H1 (cell line): ENCODE measurements at regions not wholly inside any gene's neighbourhood (a gene's known extent, or its start where the extent isn't known, plus 50 kb on each side); places are given as distances from the start of the nearest gene placed in this dataset.

Source experiments
- CTCF ChIA-PET: fragments of 300-600 bp; sonication (Branson Sonifier 250); formaldehyde crosslinking; loops from one replicate; lab custom pipeline; 2021; ENCODE audit not compliant: partially characterized antibody; lab: Charles Lee
- POLR2A ChIA-PET: fragments of 300-600 bp; sonication (Branson Sonifier 250); formaldehyde crosslinking; loops from one replicate; lab custom pipeline; 2021; ENCODE audit warnings: inconsistent platforms; ENCODE audit not compliant: partially characterized antibody; lab: Charles Lee
- DNase-seq, 2 experiments: peaks; one replicate each; pipeline versions ENCODE4 v3.0.0 to v3.0.0-alpha.2; 2010 to 2022; ENCODE audit warnings: low spot score in 2 of 2, low read depth in 1 of 2, mixed read lengths in 1 of 2
- FAIRE-seq: peaks from 2 replicates; lab custom pipeline; 2011; peaks lifted over from hg19 to GRCh38; lab: Jason Lieb, UNC
- H2AFZ ChIP-seq: 2 replicates; pipeline ENCODE4 v1.8.1; 2012; ENCODE audit warnings: low read length, inconsistent platforms
- H2AK5ac ChIP-seq: 2 replicates; pipeline ENCODE4 v1.6.1; 2013; ENCODE audit warnings: low read depth, low read length
- H2BK120ac ChIP-seq: replicated peaks from 2 replicates; pipeline ENCODE3; 2013; ENCODE audit warnings: low read depth, low read length, inconsistent platforms
- H2BK12ac ChIP-seq: 2 replicates; pipeline ENCODE4 v1.6.1; 2013; ENCODE audit warnings: low read depth, low read length
- H2BK15ac ChIP-seq: 2 replicates; pipeline ENCODE4 v1.6.1; 2013; ENCODE audit warnings: low read length
- H2BK20ac ChIP-seq: 2 replicates; pipeline ENCODE4 v1.6.1; 2013; ENCODE audit warnings: low read length
- H2BK5ac ChIP-seq: 2 replicates; pipeline ENCODE4 v1.6.1; 2013; ENCODE audit warnings: low read depth, low read length
- H3K14ac ChIP-seq: 2 replicates; pipeline ENCODE4 v1.6.1; 2013; ENCODE audit warnings: inconsistent platforms; ENCODE audit not compliant: insufficient read length
- H3K18ac ChIP-seq: 2 replicates; pipeline ENCODE4 v1.6.1; 2013; ENCODE audit warnings: low read length; ENCODE audit errors: extremely low read depth
- H3K23ac ChIP-seq: 2 replicates; pipeline ENCODE4 v1.6.1; 2013; ENCODE audit warnings: inconsistent platforms; ENCODE audit not compliant: insufficient read length
- H3K23me2 ChIP-seq: 2 replicates; pipeline ENCODE4 v1.6.1; 2013; ENCODE audit warnings: low read depth, low read length
- H3K27ac ChIP-seq: 2 replicates; pipeline ENCODE4 v1.6.1; 2011; ENCODE audit warnings: low read depth, low read length, inconsistent platforms
- H3K27me3 ChIP-seq, 4 experiments: replicated peaks in 1 of 4; 1 replicate in 1 of 4; 2 replicates in 3 of 4; pipeline versions ENCODE4 v1.6.1 to v1.8.1; 2011 to 2013; ENCODE audit warnings: low read length in 3 of 4, mild to moderate bottlenecking in 3 of 4, inconsistent platforms in 2 of 4, mixed read lengths in 2 of 4, moderate library complexity in 1 of 4; ENCODE audit not compliant: control insufficient read depth in 3 of 4, insufficient read depth in 3 of 4; ENCODE audit errors: extremely low read depth in 1 of 4
- H3K36me3 ChIP-seq, 4 experiments: 2 replicates each; pipeline versions ENCODE4 v1.6.1 to v1.8.1; 2011 to 2013; ENCODE audit warnings: mild to moderate bottlenecking in 4 of 4, low read length in 3 of 4, moderate library complexity in 2 of 4, control low read depth in 1 of 4, inconsistent platforms in 1 of 4; ENCODE audit not compliant: insufficient read depth in 4 of 4, control insufficient read depth in 2 of 4
- H3K4ac ChIP-seq: replicated peaks from 2 replicates; pipeline ENCODE3; 2013; ENCODE audit warnings: low read length, low read depth, mixed read lengths, inconsistent platforms; ENCODE audit not compliant: insufficient read length
- H3K4me1 ChIP-seq, 4 experiments: replicated peaks in 1 of 4; 1 replicate in 1 of 4; 2 replicates in 3 of 4; pipeline versions ENCODE4 v1.6.1 to v1.8.1; 2011 to 2013; ENCODE audit warnings: low read length in 3 of 4, inconsistent platforms in 2 of 4, mixed read lengths in 1 of 4; ENCODE audit not compliant: insufficient read depth in 4 of 4, control insufficient read depth in 3 of 4
- H3K4me2 ChIP-seq, 2 experiments: 2 replicates each; pipeline versions ENCODE4 v1.6.1 to v1.8.1; 2011 to 2013; ENCODE audit warnings: low read depth in 2 of 2, low read length in 2 of 2, control low read depth in 1 of 2, inconsistent platforms in 1 of 2, mild to moderate bottlenecking in 1 of 2; ENCODE audit not compliant: insufficient read depth in 1 of 2
- H3K4me3 ChIP-seq, 4 experiments: fragments of 200-600, 300-600 bp in 1 of 4; sonication (generic), shearing (Covaris generic), sonication (Bioruptor Twin) in 1 of 4; 2 replicates each; pipeline versions ENCODE4 v1.5.1 to v1.8.1; 2011 to 2016; ENCODE audit warnings: low read length in 4 of 4, low read depth in 3 of 4, control low read depth in 2 of 4, inconsistent platforms in 2 of 4, mild to moderate bottlenecking in 2 of 4, mixed read lengths in 1 of 4, moderate library complexity in 1 of 4; ENCODE audit not compliant: insufficient read depth in 2 of 4; ENCODE audit errors: extremely low read depth in 1 of 4
- H3K56ac ChIP-seq: replicated peaks from 2 replicates; pipeline ENCODE3; 2013; ENCODE audit warnings: low read depth, mild to moderate bottlenecking, mixed read lengths, low read length, inconsistent platforms; ENCODE audit not compliant: insufficient read length
- H3K79me1 ChIP-seq: 2 replicates; pipeline ENCODE4 v1.6.1; 2013; ENCODE audit warnings: low read depth, low read length, control low read depth
- H3K79me2 ChIP-seq, 2 experiments: 2 replicates each; pipeline versions ENCODE4 v1.6.1 to v1.8.1; 2012 to 2013; ENCODE audit warnings: low read length in 2 of 2, mild to moderate bottlenecking in 2 of 2, inconsistent platforms in 1 of 2; ENCODE audit not compliant: insufficient read depth in 2 of 2, control insufficient read depth in 1 of 2
- H3K9ac ChIP-seq, 4 experiments: replicated peaks in 1 of 4; 1 replicate in 1 of 4; 2 replicates in 3 of 4; pipeline versions ENCODE4 v1.6.1 to v1.8.1; 2011 to 2013; ENCODE audit warnings: low read depth in 3 of 4, low read length in 3 of 4, control low read depth in 2 of 4, mild to moderate bottlenecking in 2 of 4, moderate library complexity in 2 of 4, inconsistent platforms in 1 of 4; ENCODE audit errors: extremely low read depth in 1 of 4
- H3K9me3 ChIP-seq, 2 experiments: 2 replicates each; pipeline versions ENCODE4 v1.6.1 to v1.8.1; 2012 to 2013; ENCODE audit warnings: mild to moderate bottlenecking in 2 of 2, moderate library complexity in 2 of 2, control low read depth in 1 of 2, inconsistent platforms in 1 of 2, low read depth in 1 of 2, low read length in 1 of 2, mixed read lengths in 1 of 2; ENCODE audit not compliant: insufficient read depth in 2 of 2
- H4K20me1 ChIP-seq, 2 experiments: replicated peaks in 1 of 2; 2 replicates each; pipeline versions ENCODE3 to v1.8.1; 2011 to 2013; ENCODE audit warnings: inconsistent platforms in 2 of 2, low read length in 2 of 2, mild to moderate bottlenecking in 1 of 2; ENCODE audit not compliant: insufficient read depth in 2 of 2, control insufficient read depth in 1 of 2
- H4K5ac ChIP-seq: 2 replicates; pipeline ENCODE4 v1.6.1; 2013; ENCODE audit warnings: low read length, low read depth, mixed read lengths, inconsistent platforms; ENCODE audit not compliant: insufficient read length
- H4K8ac ChIP-seq: 2 replicates; pipeline ENCODE4 v1.8.0; 2013; ENCODE audit warnings: mild to moderate bottlenecking, moderate library complexity, low read length, inconsistent platforms; ENCODE audit not compliant: insufficient read depth; ENCODE audit errors: extremely low read depth
- H4K91ac ChIP-seq: replicated peaks from 2 replicates; pipeline ENCODE3; 2013; ENCODE audit warnings: low read length, mixed read lengths, inconsistent platforms; ENCODE audit not compliant: insufficient read length
- ATF3 ChIP-seq: IDR thresholded peaks from 2 replicates; pipeline ENCODE4 v1.6.1; 2011; ENCODE audit warnings: low read depth, mild to moderate bottlenecking, low read length; ENCODE audit not compliant: insufficient read depth
- CBX8 ChIP-seq: fragments of 300-800, 300-1000 bp; sonication (generic); IDR thresholded peaks from 2 replicates; pipeline ENCODE4 v1.7.1; 2016; ENCODE audit warnings: low read depth, low read length, borderline replicate concordance
- CHD1 ChIP-seq: IDR thresholded peaks from 2 replicates; pipeline ENCODE4 v1.6.1; 2012; ENCODE audit warnings: low read depth, low read length, improper control_type of control experiment
- CTBP2 ChIP-seq: IDR thresholded peaks from 2 replicates; pipeline ENCODE4 v1.7.0; 2011; ENCODE audit warnings: borderline replicate concordance, mild to moderate bottlenecking, moderate library complexity, mixed read lengths, low read length; ENCODE audit not compliant: insufficient read depth, insufficient read length
- JUN ChIP-seq: IDR thresholded peaks from 2 replicates; pipeline ENCODE4 v1.6.1; 2011; ENCODE audit warnings: low read depth, mild to moderate bottlenecking, improper control_type of control experiment, low read length
- JUND ChIP-seq: IDR thresholded peaks from 2 replicates; pipeline ENCODE4 v1.6.1; 2011; ENCODE audit warnings: mild to moderate bottlenecking, improper control_type of control experiment, low read length
- NRF1 ChIP-seq: IDR thresholded peaks from 2 replicates; pipeline ENCODE4 v1.6.1; 2011; ENCODE audit warnings: mild to moderate bottlenecking, low read depth, low read length, improper control_type of control experiment
- POLR2AphosphoS5 ChIP-seq: IDR thresholded peaks from 2 replicates; pipeline ENCODE4 v1.6.1; 2011; ENCODE audit warnings: low read depth, low read length
- SP2 ChIP-seq: IDR thresholded peaks from 2 replicates; pipeline ENCODE4 v1.6.1; 2012; ENCODE audit warnings: mild to moderate bottlenecking, low read length, inconsistent platforms
- TAF1 ChIP-seq: IDR thresholded peaks from 2 replicates; pipeline ENCODE4 v1.6.1; 2011; ENCODE audit warnings: mild to moderate bottlenecking, low read depth, low read length
- TCF12 ChIP-seq: IDR thresholded peaks from 2 replicates; pipeline ENCODE4 v1.6.1; 2011; ENCODE audit warnings: low read depth, mild to moderate bottlenecking, low read length
- ZNF274 ChIP-seq: IDR thresholded peaks from 2 replicates; pipeline ENCODE4 v1.7.0; 2012; ENCODE audit warnings: low read length, borderline replicate concordance; ENCODE audit errors: extremely low read depth
- WGBS, 2 experiments: shearing (Covaris generic) in 1 of 2; methylation state at CpG; one replicate each; pipeline versions ENCODE4 v1.1.6 to v1.1.7; 2013 to 2015; ENCODE audit warnings: low lambda C conversion rate in 2 of 2, mixed read lengths in 2 of 2, inconsistent platforms in 1 of 2, low coverage in 1 of 2, missing lambda C conversion rate in 1 of 2; ENCODE audit not compliant: insufficient replicate concordance in 2 of 2, insufficient coverage in 1 of 2, insufficient read length in 1 of 2; ENCODE audit errors: extremely low coverage in 1 of 2, missing lambda C conversion rate in 1 of 2; 5-methylcytosine and 5-hydroxymethylcytosine counted together

GRCh38 chrX:39559229-39559628 lies 538.5 kb downstream of the BCOR start:
- H4K91ac ChIP-seq: no peak overlapping the region
- H3K23ac ChIP-seq: no peak overlapping the region
- WGBS, 2 experiments: 85% methylated on average over 3 of the region's 4 CpGs; no CpG with 5 or more reads in 1 of the 2 experiments
- no peak overlapping the region for H3K9ac ChIP-seq
- H3K18ac ChIP-seq: no peak overlapping the region
- H3K9me3 ChIP-seq: no peaks in the 10 kb centered on the region
- H3K4ac ChIP-seq: no peak overlapping the region
- no peak overlapping the region for H2BK120ac ChIP-seq
- no peaks in the 10 kb centered on the region for H3K79me2 ChIP-seq
- H4K8ac ChIP-seq: no peak overlapping the region
- H2BK20ac ChIP-seq: no peak overlapping the region
- no peaks in the 10 kb centered on the region for H3K36me3 ChIP-seq
- H4K5ac ChIP-seq: no peak overlapping the region
- ChIA-PET CTCF (no interaction called here), POLR2A (no interaction called here)
- no peak overlapping the region for H2AK5ac ChIP-seq
- FAIRE-seq (no peak), DNase-seq (no peak)
- H2BK12ac ChIP-seq: no peak overlapping the region
- H4K20me1 ChIP-seq: no peaks in the 10 kb centered on the region
- H3K79me1 ChIP-seq: no peaks in the 10 kb centered on the region
- H2BK15ac ChIP-seq: no peak overlapping the region
- TF ChIP-seq TCF12 (no peak), CTBP2 (no peak), ZNF274 (no peak), ATF3 (no peak), JUN (no peak), SP2 (no peak), JUND (no peak), POLR2AphosphoS5 (no peak), CHD1 (no peak), TAF1 (no peak), NRF1 (no peak), CBX8 (no peak)
- H3K27me3 ChIP-seq: no peaks in the 10 kb centered on the region
- no peak overlapping the region for H3K56ac ChIP-seq
- no peak overlapping the region for H3K4me2 ChIP-seq
- H2BK5ac ChIP-seq: no peak overlapping the region
- no peaks in the 10 kb centered on the region for H3K4me1 ChIP-seq
- no peak overlapping the region for H2AFZ ChIP-seq
- no peak overlapping the region for H3K4me3 ChIP-seq
- H3K14ac ChIP-seq: no peak overlapping the region
- H3K23me2 ChIP-seq: no peaks in the 10 kb centered on the region
- no peak overlapping the region for H3K27ac ChIP-seq
